Pancreas (tissue), 10 donors: ENCODE measurements at regions not wholly inside any gene's neighbourhood (a gene's known extent, or its start where the extent isn't known, plus 50 kb on each side); places are given as distances from the start of the nearest gene placed in this dataset.

Experiments used
- ATAC-seq, 4 donors: fragments of 200-7000 bp; cut with Tn5 transposase; one replicate each; pipeline versions ENCODE4 v1.8.0 to v1.9.1; 2020; ENCODE audit warnings: mild to moderate bottlenecking in 4 of 4, moderate library complexity in 4 of 4
- DNase-seq, 6 donors: peaks; one replicate each; pipeline ENCODE4 v3.0.0-alpha.2; 2020
- FAIRE-seq: peaks from 2 replicates; lab custom pipeline; 2012; peaks lifted over from hg19 to GRCh38; lab: Jason Lieb, UNC
- H3K27ac ChIP-seq, 4 donors: fragments of 200-600 bp; sonication (generic); 1 replicate in 3 of 4; 2 replicates in 1 of 4; pipeline versions ENCODE4 v1.5.0 to v1.8.0; 2020
- H3K27me3 ChIP-seq, 4 donors: fragments of 200-600 bp; one replicate each; pipeline ENCODE4 v1.8.0; 2021
- H3K36me3 ChIP-seq, 3 donors: fragments of 200-600 bp; sonication (generic) in 1 of 3; one replicate each; pipeline versions ENCODE4 v1.5.0 to v1.8.0; 2020 to 2021
- H3K4me1 ChIP-seq, 3 donors: fragments of 200-600 bp; one replicate each; pipeline ENCODE4 v1.8.0; 2021
- H3K4me3 ChIP-seq, 4 donors: fragments of 200-600 bp; sonication (generic) in 2 of 4; one replicate each; pipeline versions ENCODE4 v1.5.0 to v1.8.0; 2020 to 2021
- H3K9me3 ChIP-seq, 4 donors: fragments of 200-600 bp; one replicate each; pipeline ENCODE4 v1.8.0; 2021
- CTCF ChIP-seq, 4 donors: fragments of 200-600 bp; sonication (generic) in 3 of 4; IDR thresholded peaks; one replicate each; pipeline versions ENCODE4 v1.5.0 to v1.8.0; 2021; ENCODE audit warnings: antibody characterized with exemption in 4 of 4
- WGBS, 2 donors: extraction: QIAGEN DNeasy Blood & Tissue Kit; methylation state at CpG; one replicate each; pipeline ENCODE4 v1.1.7; 2013; 5-methylcytosine and 5-hydroxymethylcytosine counted together
- intact Hi-C, 3 donors: fragments of 100-400 bp; cut with DNase I; formaldehyde crosslinking; loops; one replicate each; pipeline versions ENCODE4 v1.11.1 to v1.14.2; 2022
- donor health status: healthy with polysubstance abuse.
- donor health status: DM: no; HTN: no; CAD: no; lungs with moderate emphysema.
- donor health status: DM: no; HTN: no; CAD: no.
- donor health status: control.
- donor health status: control.
- donor health status: Bipolar disorder and iron deficiency.
- donor health status: DM: yes; HTN: yes; CAD: no.
- donor health status: DM: no; HTN: no; CAD: no.
- donor health status: DM: no; HTN: no; CAD: no.
- donor health status: DM: yes; HTN: yes; CAD: no.

DNA sequence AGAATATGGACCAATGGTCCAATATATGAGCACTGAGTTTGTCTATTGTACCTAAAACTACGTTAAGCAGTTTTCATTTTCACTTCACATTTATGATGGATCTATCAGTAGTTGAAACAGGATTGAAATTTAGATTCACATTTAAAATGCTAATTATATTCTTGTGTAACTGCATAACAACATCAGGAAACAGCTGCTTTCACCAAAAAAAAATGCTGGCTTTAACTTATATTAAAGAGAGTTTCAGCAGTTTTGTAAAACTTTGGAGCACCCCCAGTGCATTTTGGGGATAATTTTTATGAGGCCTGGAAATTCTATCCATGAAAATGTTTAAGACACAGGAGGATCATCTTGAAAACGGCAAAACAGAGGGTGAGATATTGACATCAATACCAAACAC, 142.8 kb upstream of the ROBO2 start:
- Histone ChIP-seq H3K9me3 (no peaks in the 10 kb centered on the region), H3K4me1 (no peaks in the 10 kb centered on the region), H3K27ac (no peak overlapping the region), H3K27me3 (no peaks in the 10 kb centered on the region), H3K4me3 (no peak overlapping the region), H3K36me3 (no peaks in the 10 kb centered on the region)
- TF ChIP-seq CTCF (IDR thresholded peaks at IDR 0.05): no peak
- FAIRE-seq (no peak), DNase-seq (no peak), ATAC-seq (no peak)
- 68 to 74% methylated on average over 2 of the region's 2 CpGs for WGBS, 2 donors
- intact Hi-C loops: no loop called here

DNA sequence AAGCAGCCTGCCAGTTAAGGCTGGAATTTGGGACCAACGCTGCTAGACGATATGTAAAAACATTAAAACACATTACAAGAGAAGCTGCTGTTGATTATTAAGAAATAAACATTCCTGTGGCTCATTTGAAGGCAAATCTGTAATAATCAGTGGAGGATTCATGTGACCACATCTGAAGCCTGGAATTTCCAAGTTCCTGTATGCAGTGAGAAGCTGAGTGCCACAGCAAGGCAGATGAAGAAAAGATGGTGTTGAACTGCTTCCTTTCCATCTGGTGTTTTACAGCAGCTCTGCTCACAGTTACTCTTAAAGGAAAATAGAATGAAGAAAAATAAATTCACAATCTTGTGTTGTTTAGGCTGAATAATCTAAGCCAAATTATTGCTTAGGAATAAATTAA, 139.3 kb upstream of the ROBO2 start:
- H3K9me3 ChIP-seq: no peaks in the 10 kb centered on the region
- no peaks in the 10 kb centered on the region for H3K27me3 ChIP-seq
- intact Hi-C loops: no loop called here
- DNase-seq (no peak), FAIRE-seq (no peak), ATAC-seq (no peak)
- H3K4me3 ChIP-seq: no peak overlapping the region
- no peaks in the 10 kb centered on the region for H3K36me3 ChIP-seq
- 59 to 81% methylated on average over 2 of the region's 2 CpGs for WGBS, 2 donors
- H3K4me1 ChIP-seq: no peaks in the 10 kb centered on the region
- H3K27ac ChIP-seq: no peak overlapping the region
- no peak for TF ChIP-seq CTCF (IDR thresholded peaks at IDR 0.05)

GRCh38 chr3:76908156-76908555, 131.7 kb upstream of the ROBO2 start:
- no peak overlapping the region for H3K4me3 ChIP-seq
- no peaks in the 10 kb centered on the region for H3K4me1 ChIP-seq
- no peaks in the 10 kb centered on the region for H3K9me3 ChIP-seq
- no peak overlapping the region for H3K27ac ChIP-seq
- no peaks in the 10 kb centered on the region for H3K36me3 ChIP-seq
- ATAC-seq: no peak
- intact Hi-C loops: no loop called here
- H3K27me3 ChIP-seq: no peaks in the 10 kb centered on the region
- FAIRE-seq: no peak
- DNase-seq: no peak
- 7 to 20% methylated on average over 1 of the region's 1 CpG for WGBS, 2 donors
- TF ChIP-seq CTCF (IDR thresholded peaks at IDR 0.05): no peak

DNA sequence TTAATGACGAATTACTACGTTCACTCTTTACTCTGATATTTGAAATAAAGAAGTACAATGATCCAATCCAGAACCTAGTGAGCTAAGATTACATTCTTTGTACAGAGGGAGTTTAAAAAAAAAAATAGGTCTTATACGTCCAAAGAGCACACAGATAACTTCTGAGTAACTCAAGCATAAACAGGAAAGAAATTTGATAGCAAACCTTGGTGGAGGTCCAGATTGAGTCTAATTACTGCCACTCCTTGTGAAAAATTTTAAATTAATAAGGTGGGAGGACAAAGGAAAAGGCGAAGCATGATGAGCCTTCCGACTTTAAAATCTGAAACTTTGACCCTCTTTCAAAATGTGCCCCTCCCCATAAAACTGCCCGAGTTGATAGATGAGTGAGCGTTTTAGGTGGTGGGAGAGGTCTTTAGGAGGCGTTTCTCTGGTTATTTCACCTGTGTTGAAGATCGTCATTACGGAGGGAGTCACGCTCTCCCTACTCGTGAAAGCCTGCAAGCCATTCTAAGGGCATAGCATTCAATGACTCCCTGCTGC, 127.0 kb upstream of the ROBO2 start:
- TF ChIP-seq CTCF (IDR thresholded peaks at IDR 0.05): no peak
- no peak overlapping the region for H3K4me3 ChIP-seq
- no peaks in the 10 kb centered on the region for H3K4me1 ChIP-seq
- no peaks in the 10 kb centered on the region for H3K36me3 ChIP-seq
- DNase-seq (no peak), FAIRE-seq (no peak), ATAC-seq (no peak)
- H3K27ac ChIP-seq: no peak overlapping the region
- H3K9me3 ChIP-seq: no peaks in the 10 kb centered on the region
- intact Hi-C loops: no loop called here
- no peaks in the 10 kb centered on the region for H3K27me3 ChIP-seq
- WGBS, 2 donors: 62 to 69% methylated on average over 12 of the region's 12 CpGs

DNA sequence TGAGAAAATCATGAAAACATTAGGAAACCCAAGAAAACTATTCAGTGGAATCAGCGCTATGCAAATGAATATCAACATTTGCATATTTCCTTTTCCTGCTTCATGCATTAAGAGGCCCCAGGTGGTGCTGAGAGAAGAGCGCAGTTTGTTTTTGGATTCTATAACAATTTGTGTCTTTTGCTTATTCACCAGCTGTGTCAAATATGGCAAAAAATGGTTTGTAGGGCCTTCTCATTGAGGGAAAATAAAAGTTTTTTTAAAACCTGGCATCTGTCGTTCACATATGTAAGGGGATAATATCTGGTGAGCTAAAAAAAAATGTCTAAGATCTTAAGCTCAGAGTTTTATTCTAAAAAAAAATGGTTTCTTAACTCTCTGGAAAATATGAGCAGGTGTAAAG, 122.5 kb upstream of the ROBO2 start:
- H3K9me3 ChIP-seq: no peaks in the 10 kb centered on the region
- DNase-seq (no peak), ATAC-seq (no peak), FAIRE-seq (no peak)
- no peak for TF ChIP-seq CTCF (IDR thresholded peaks at IDR 0.05)
- H3K27me3 ChIP-seq: no peaks in the 10 kb centered on the region
- no peak overlapping the region for H3K27ac ChIP-seq
- no peak overlapping the region for H3K4me3 ChIP-seq
- no peaks in the 10 kb centered on the region for H3K4me1 ChIP-seq
- no peaks in the 10 kb centered on the region for H3K36me3 ChIP-seq
- intact Hi-C loops: no loop called here
- WGBS, 2 donors: 89 to 92% methylated on average over 3 of the region's 3 CpGs
